ENCODE measurements at regions not wholly inside any gene's neighbourhood (a gene's known extent, or its start where the extent isn't known, plus 50 kb on each side); places are given as distances from the start of the nearest gene placed in this dataset.

- TF ChIP-seq EP300 (IDR thresholded peaks at IDR 0.05; ENCODE audit: borderline replicate concordance) (no peak), CREB1 (IDR thresholded peaks at IDR 0.05; ENCODE audit: low read depth) (no peak), TAF1 (IDR thresholded peaks at IDR 0.05; ENCODE audit: low read depth) (no peak), TEAD4 (IDR thresholded peaks at IDR 0.05) (no peak), EGR1 (IDR thresholded peaks at IDR 0.05) (no peak), ZBTB7A (IDR thresholded peaks at IDR 0.05; ENCODE audit: low read depth) (no peak), YY1 (IDR thresholded peaks at IDR 0.05; ENCODE audit: low read depth) (no peak), FOXM1 (IDR thresholded peaks at IDR 0.05; ENCODE audit: borderline replicate concordance, low read depth) (no peak), CEBPB (IDR thresholded peaks at IDR 0.05) (no peak), RAD21 (IDR thresholded peaks at IDR 0.05; ENCODE audit: low read depth) (peak; percentile 22; the same call in 1 of the 2 replicates), TCF12 (IDR thresholded peaks at IDR 0.05; ENCODE audit: low read depth) (no peak)
- TF ChIP-seq, protein P1, sequence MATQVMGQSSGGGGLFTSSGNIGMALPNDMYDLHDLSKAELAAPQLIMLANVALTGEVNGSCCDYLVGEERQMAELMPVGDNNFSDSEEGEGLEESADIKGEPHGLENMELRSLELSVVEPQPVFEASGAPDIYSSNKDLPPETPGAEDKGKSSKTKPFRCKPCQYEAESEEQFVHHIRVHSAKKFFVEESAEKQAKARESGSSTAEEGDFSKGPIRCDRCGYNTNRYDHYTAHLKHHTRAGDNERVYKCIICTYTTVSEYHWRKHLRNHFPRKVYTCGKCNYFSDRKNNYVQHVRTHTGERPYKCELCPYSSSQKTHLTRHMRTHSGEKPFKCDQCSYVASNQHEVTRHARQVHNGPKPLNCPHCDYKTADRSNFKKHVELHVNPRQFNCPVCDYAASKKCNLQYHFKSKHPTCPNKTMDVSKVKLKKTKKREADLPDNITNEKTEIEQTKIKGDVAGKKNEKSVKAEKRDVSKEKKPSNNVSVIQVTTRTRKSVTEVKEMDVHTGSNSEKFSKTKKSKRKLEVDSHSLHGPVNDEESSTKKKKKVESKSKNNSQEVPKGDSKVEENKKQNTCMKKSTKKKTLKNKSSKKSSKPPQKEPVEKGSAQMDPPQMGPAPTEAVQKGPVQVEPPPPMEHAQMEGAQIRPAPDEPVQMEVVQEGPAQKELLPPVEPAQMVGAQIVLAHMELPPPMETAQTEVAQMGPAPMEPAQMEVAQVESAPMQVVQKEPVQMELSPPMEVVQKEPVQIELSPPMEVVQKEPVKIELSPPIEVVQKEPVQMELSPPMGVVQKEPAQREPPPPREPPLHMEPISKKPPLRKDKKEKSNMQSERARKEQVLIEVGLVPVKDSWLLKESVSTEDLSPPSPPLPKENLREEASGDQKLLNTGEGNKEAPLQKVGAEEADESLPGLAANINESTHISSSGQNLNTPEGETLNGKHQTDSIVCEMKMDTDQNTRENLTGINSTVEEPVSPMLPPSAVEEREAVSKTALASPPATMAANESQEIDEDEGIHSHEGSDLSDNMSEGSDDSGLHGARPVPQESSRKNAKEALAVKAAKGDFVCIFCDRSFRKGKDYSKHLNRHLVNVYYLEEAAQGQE (IDR thresholded peaks at IDR 0.05; ENCODE audit: low read depth): no peak
- TF ChIP-seq, protein P2, sequence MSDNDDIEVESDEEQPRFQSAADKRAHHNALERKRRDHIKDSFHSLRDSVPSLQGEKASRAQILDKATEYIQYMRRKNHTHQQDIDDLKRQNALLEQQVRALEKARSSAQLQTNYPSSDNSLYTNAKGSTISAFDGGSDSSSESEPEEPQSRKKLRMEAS (IDR thresholded peaks at IDR 0.05): no peak
Observed at GRCh38 chr20:41889126-41889843, 271.1 kb upstream of the CHD6 start.
